ENCODE measurements at regions not wholly inside any gene's neighbourhood (a gene's known extent, or its start where the extent isn't known, plus 50 kb on each side); places are given as distances from the start of the nearest gene placed in this dataset.

GRCh38 chr13:23081220-23081619, 99.6 kb upstream of the SGCG start:
- TF ChIP-seq POLR2A (IDR thresholded peaks at IDR 0.05) (no peak), CTCF (IDR thresholded peaks at IDR 0.05) (no peak)
